Thyroid gland (tissue), 4 donors: ENCODE measurements at regions not wholly inside any gene's neighbourhood (a gene's known extent, or its start where the extent isn't known, plus 50 kb on each side); places are given as distances from the start of the nearest gene placed in this dataset.

ENCODE experiments used
- POLR2A ChIP-seq, 2 donors: fragments of 450-650 bp; IDR thresholded peaks; one replicate each; pipeline ENCODE4 v1.6.1; 2017; ENCODE audit warnings: antibody characterized with exemption in 2 of 2, mild to moderate bottlenecking in 2 of 2, moderate library complexity in 1 of 2
- TF ChIP-seq, protein P1 (sequence below), 6 experiments: fragments of 200-600 bp in 3 of 6; fragments of 450-650 bp in 3 of 6; sonication (generic) in 3 of 6; IDR thresholded peaks; one replicate each; pipeline ENCODE4 v1.5.1; 2016 to 2019; ENCODE audit warnings: antibody characterized with exemption in 6 of 6, mild to moderate bottlenecking in 2 of 6, inconsistent platforms in 1 of 6, moderate library complexity in 1 of 6

DNA sequence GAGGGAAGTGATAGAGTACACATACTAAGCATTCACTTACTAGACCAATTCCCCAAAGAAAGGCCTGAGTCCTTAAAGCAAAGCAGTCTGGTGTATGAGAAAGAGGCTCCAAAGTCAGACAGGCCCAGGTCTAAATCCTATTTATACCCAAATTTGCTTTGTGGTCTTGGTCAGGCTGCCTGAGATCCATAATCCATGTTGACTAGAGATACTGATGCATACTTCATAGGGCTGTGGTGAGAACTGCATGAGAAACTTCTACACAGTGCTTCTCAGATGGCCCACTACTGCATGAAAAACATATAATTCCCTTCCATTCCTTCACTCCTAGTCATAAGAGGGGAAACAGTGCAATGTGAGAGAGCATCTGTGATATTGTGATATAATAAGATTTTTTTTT, 81.6 kb upstream of the SP4 start:
- TF ChIP-seq, protein P1, sequence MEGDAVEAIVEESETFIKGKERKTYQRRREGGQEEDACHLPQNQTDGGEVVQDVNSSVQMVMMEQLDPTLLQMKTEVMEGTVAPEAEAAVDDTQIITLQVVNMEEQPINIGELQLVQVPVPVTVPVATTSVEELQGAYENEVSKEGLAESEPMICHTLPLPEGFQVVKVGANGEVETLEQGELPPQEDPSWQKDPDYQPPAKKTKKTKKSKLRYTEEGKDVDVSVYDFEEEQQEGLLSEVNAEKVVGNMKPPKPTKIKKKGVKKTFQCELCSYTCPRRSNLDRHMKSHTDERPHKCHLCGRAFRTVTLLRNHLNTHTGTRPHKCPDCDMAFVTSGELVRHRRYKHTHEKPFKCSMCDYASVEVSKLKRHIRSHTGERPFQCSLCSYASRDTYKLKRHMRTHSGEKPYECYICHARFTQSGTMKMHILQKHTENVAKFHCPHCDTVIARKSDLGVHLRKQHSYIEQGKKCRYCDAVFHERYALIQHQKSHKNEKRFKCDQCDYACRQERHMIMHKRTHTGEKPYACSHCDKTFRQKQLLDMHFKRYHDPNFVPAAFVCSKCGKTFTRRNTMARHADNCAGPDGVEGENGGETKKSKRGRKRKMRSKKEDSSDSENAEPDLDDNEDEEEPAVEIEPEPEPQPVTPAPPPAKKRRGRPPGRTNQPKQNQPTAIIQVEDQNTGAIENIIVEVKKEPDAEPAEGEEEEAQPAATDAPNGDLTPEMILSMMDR (IDR thresholded peaks at IDR 0.05), result no peak
- TF ChIP-seq POLR2A (IDR thresholded peaks at IDR 0.05), result no peak
